HG03520 (cell line): ENCODE measurements at regions not wholly inside any gene's neighbourhood (a gene's known extent, or its start where the extent isn't known, plus 50 kb on each side); places are given as distances from the start of the nearest gene placed in this dataset.

ENCODE experiments used
- ATAC-seq: cut with Tn5 transposase; IDR thresholded peaks from one replicate; pipeline ENCODE4 v1.9.1; 2021; ENCODE audit warnings: mild to moderate bottlenecking, moderate library complexity; ENCODE audit not compliant: unreplicated experiment

- ATAC-seq: no peak
Measured at GRCh38 chr11:20311444-20311843, 52.1 kb upstream of the HTATIP2 start.

- ATAC-seq: no peak
Measured at GRCh38 chr11:20310596-20311394, 52.7 kb upstream of the HTATIP2 start.

GRCh38 chr11:20310137-20310536 is 53.4 kb upstream of the HTATIP2 start:
- ATAC-seq: no peak

GRCh38 chr11:20309231-20310025 is 54.1 kb upstream of the HTATIP2 start:
- no peak for ATAC-seq

GRCh38 chr11:20308601-20309000 is 54.9 kb upstream of the HTATIP2 start:
- ATAC-seq: no peak

- no peak for ATAC-seq
Measured at GRCh38 chr11:20303391-20303965, 60.0 kb upstream of the HTATIP2 start.

GRCh38 chr11:20293992-20294391 is 69.5 kb upstream of the HTATIP2 start:
- no peak for ATAC-seq

- ATAC-seq: no peak
Measured at GRCh38 chr11:20293531-20293930, 70.0 kb upstream of the HTATIP2 start.

GRCh38 chr11:20289732-20290131 is 73.8 kb upstream of the HTATIP2 start:
- ATAC-seq: no peak

GRCh38 chr11:20283475-20283874 is 80.0 kb upstream of the HTATIP2 start:
- no peak for ATAC-seq

GRCh38 chr11:20278727-20279126 is 84.8 kb upstream of the HTATIP2 start:
- ATAC-seq: peak; percentile 48

GRCh38 chr11:20277014-20277413 is 86.5 kb upstream of the HTATIP2 start:
- ATAC-seq: no peak

- no peak for ATAC-seq
Measured at GRCh38 chr11:20275987-20276965, 87.2 kb upstream of the HTATIP2 start.

GRCh38 chr11:20274031-20274430 is 89.5 kb upstream of the HTATIP2 start:
- ATAC-seq: no peak

- no peak for ATAC-seq
Measured at GRCh38 chr11:20261526-20261925, 101.3 kb upstream of the DBX1 start.

- no peak for ATAC-seq
Measured at GRCh38 chr11:20260307-20260706, 100.0 kb upstream of the DBX1 start.

GRCh38 chr11:20259506-20259905 is 99.2 kb upstream of the DBX1 start:
- no peak for ATAC-seq

- ATAC-seq: no peak
Measured at GRCh38 chr11:20258376-20258895, 98.2 kb upstream of the DBX1 start.

GRCh38 chr11:20256925-20257324 is 96.7 kb upstream of the DBX1 start:
- ATAC-seq: no peak

GRCh38 chr11:20253796-20254195 is 93.5 kb upstream of the DBX1 start:
- ATAC-seq: no peak
